ENCODE measurements at regions not wholly inside any gene's neighbourhood (a gene's known extent, or its start where the extent isn't known, plus 50 kb on each side); places are given as distances from the start of the nearest gene placed in this dataset.

GRCh38 chrX:95065151-95065550, 1391.1 kb downstream of the FAM133A start:
- CTCF ChIA-PET, result no interaction called here
- Mint-ChIP-seq H3K4me3 (no peak overlapping the region), H3K4me1 (peaks cover 14% of the 10 kb centered on the region)

DNA sequence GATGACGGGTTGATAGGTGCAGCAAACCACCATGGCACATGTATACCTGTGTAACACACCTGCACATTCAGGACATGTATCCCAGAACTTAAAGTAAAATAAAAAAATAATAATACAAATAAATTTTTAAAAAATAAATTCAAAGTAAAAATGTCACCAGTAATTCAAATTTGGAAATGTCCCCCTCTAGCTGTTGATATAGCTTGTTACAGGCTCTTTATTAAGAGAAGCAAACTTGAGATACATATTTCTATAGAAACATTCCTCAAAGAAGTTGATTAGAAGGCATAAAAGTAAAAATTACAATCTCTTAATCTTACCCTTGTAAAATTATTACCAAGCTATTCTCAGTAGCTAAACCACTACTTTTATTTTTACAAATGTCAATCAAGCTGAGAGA, 1397.0 kb downstream of the FAM133A start:
- no peak for ATAC-seq
- Mint-ChIP-seq H3K4me1 (peaks cover 30% of the 10 kb centered on the region), H3K36me3 (peaks cover 4% of the 10 kb centered on the region; the same call in 1 of the 2 replicates), H3K27ac (no peak overlapping the region), H3K4me3 (no peak overlapping the region), H3K27me3 (ENCODE audit: low read depth) (no peaks in the 10 kb centered on the region), H3K9me3 (peaks cover 11% of the 10 kb centered on the region)
- POLR2A ChIA-PET, result no interaction called here
- no peak for DNase-seq (ENCODE audit: low spot score)
- CTCF ChIA-PET, result no interaction called here
- TF ChIP-seq, protein P1, sequence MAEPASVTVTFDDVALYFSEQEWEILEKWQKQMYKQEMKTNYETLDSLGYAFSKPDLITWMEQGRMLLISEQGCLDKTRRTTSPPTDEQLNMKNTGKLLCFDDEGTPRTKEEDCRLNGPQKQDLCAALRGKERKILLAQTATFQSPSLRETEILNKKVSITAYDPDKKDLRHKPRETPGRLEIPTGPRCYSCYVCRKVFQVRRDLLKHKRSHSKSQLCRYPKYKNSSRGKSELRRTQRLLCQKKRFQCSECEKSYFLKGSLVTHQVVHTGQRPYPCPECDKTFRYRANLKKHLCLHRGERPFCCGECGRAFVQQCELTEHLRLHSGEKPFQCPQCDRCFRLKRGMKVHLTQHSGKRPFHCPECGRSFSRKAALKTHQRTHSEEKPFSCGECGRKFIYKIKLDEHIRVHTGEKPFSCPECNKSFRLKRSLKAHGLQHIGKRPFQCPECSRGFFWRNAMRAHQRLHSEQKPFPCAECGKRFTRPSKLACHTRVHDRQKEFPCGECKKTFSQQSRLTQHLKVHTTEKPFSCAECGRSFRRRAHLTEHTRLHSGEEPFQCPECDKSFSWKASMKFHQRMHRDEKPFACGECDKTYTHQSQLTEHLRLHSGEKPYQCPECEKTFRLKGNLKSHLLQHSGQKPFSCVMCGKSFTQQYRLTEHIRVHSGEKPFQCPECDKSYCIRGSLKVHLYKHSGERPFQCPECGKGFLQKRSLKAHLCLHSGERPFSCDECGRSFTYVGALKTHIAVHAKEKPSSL (CRISPR knock-in tag; conservative IDR thresholded peaks at IDR 0.05), result no peak
- TF ChIP-seq ZNF219 (CRISPR knock-in tag; IDR thresholded peaks at IDR 0.05; ENCODE audit: borderline replicate concordance) (no peak), NR1H2 (CRISPR knock-in tag; IDR thresholded peaks at IDR 0.05) (no peak), ZMAT4 (CRISPR knock-in tag; IDR thresholded peaks at IDR 0.05) (no peak)
- TF ChIP-seq, protein P2, sequence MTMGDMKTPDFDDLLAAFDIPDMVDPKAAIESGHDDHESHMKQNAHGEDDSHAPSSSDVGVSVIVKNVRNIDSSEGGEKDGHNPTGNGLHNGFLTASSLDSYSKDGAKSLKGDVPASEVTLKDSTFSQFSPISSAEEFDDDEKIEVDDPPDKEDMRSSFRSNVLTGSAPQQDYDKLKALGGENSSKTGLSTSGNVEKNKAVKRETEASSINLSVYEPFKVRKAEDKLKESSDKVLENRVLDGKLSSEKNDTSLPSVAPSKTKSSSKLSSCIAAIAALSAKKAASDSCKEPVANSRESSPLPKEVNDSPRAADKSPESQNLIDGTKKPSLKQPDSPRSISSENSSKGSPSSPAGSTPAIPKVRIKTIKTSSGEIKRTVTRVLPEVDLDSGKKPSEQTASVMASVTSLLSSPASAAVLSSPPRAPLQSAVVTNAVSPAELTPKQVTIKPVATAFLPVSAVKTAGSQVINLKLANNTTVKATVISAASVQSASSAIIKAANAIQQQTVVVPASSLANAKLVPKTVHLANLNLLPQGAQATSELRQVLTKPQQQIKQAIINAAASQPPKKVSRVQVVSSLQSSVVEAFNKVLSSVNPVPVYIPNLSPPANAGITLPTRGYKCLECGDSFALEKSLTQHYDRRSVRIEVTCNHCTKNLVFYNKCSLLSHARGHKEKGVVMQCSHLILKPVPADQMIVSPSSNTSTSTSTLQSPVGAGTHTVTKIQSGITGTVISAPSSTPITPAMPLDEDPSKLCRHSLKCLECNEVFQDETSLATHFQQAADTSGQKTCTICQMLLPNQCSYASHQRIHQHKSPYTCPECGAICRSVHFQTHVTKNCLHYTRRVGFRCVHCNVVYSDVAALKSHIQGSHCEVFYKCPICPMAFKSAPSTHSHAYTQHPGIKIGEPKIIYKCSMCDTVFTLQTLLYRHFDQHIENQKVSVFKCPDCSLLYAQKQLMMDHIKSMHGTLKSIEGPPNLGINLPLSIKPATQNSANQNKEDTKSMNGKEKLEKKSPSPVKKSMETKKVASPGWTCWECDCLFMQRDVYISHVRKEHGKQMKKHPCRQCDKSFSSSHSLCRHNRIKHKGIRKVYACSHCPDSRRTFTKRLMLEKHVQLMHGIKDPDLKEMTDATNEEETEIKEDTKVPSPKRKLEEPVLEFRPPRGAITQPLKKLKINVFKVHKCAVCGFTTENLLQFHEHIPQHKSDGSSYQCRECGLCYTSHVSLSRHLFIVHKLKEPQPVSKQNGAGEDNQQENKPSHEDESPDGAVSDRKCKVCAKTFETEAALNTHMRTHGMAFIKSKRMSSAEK (CRISPR knock-in tag; IDR thresholded peaks at IDR 0.05; ENCODE audit: borderline replicate concordance), result no peak

More at GRCh38 chrX:95065151-95065550, 1391.1 kb downstream of the FAM133A start:
- Mint-ChIP-seq H3K9me3 (no peaks in the 10 kb centered on the region), H3K36me3 (no peaks in the 10 kb centered on the region), H3K27me3 (ENCODE audit: low read depth) (no peaks in the 10 kb centered on the region), H3K27ac (no peak overlapping the region)
- ATAC-seq (no peak), DNase-seq (ENCODE audit: low spot score) (no peak)
- POLR2A ChIA-PET, result no interaction called here
- TF ChIP-seq, protein P3, sequence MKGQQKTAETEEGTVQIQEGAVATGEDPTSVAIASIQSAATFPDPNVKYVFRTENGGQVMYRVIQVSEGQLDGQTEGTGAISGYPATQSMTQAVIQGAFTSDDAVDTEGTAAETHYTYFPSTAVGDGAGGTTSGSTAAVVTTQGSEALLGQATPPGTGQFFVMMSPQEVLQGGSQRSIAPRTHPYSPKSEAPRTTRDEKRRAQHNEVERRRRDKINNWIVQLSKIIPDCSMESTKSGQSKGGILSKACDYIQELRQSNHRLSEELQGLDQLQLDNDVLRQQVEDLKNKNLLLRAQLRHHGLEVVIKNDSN (CRISPR knock-in tag; IDR thresholded peaks at IDR 0.05), result no peak
- TF ChIP-seq GTF2I (CRISPR knock-in tag; conservative IDR thresholded peaks at IDR 0.05) (no peak), ZNF219 (CRISPR knock-in tag; IDR thresholded peaks at IDR 0.05; ENCODE audit: borderline replicate concordance) (no peak), STAT6 (CRISPR knock-in tag; conservative IDR thresholded peaks at IDR 0.05; ENCODE audit: low read depth) (no peak), ZNF121 (CRISPR knock-in tag; IDR thresholded peaks at IDR 0.05) (no peak), ZNF396 (CRISPR knock-in tag; IDR thresholded peaks at IDR 0.05; ENCODE audit: borderline replicate concordance) (no peak), ZNF512 (CRISPR knock-in tag; IDR thresholded peaks at IDR 0.05; ENCODE audit: borderline replicate concordance) (no peak), NR2C2 (CRISPR knock-in tag; IDR thresholded peaks at IDR 0.05) (no peak), CREB1 (CRISPR knock-in tag; IDR thresholded peaks at IDR 0.05) (no peak), MYBL2 (CRISPR knock-in tag; IDR thresholded peaks at IDR 0.05) (no peak), TEAD4 (CRISPR knock-in tag; IDR thresholded peaks at IDR 0.05) (no peak), CDX4 (CRISPR knock-in tag; IDR thresholded peaks at IDR 0.05; ENCODE audit: borderline replicate concordance) (no peak), ATF1 (CRISPR knock-in tag; IDR thresholded peaks at IDR 0.05) (no peak)
- TF ChIP-seq, protein P4, sequence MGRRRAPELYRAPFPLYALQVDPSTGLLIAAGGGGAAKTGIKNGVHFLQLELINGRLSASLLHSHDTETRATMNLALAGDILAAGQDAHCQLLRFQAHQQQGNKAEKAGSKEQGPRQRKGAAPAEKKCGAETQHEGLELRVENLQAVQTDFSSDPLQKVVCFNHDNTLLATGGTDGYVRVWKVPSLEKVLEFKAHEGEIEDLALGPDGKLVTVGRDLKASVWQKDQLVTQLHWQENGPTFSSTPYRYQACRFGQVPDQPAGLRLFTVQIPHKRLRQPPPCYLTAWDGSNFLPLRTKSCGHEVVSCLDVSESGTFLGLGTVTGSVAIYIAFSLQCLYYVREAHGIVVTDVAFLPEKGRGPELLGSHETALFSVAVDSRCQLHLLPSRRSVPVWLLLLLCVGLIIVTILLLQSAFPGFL (CRISPR knock-in tag; IDR thresholded peaks at IDR 0.05; ENCODE audit: borderline replicate concordance), result no peak
